Parathyroid adenoma (tissue), 2 donors: ENCODE measurements at regions not wholly inside any gene's neighbourhood (a gene's known extent, or its start where the extent isn't known, plus 50 kb on each side); places are given as distances from the start of the nearest gene placed in this dataset.

Experiments used
- H2AFZ ChIP-seq: fragments of 300-600 bp; sonication (generic); one replicate; pipeline ENCODE4 v1.7.0; 2017; ENCODE audit warnings: antibody characterized with exemption, mild to moderate bottlenecking
- H3K27ac ChIP-seq: fragments of 300-600 bp; sonication (generic); one replicate; pipeline ENCODE4 v1.7.0; 2017
- H3K27me3 ChIP-seq: fragments of 300-600 bp; sonication (generic); one replicate; pipeline ENCODE4 v1.7.0; 2017; ENCODE audit warnings: low read length; ENCODE audit not compliant: control insufficient read depth, insufficient read depth
- H3K36me3 ChIP-seq: fragments of 300-600 bp; sonication (generic); one replicate; pipeline ENCODE4 v1.7.0; 2017; ENCODE audit warnings: low read length; ENCODE audit not compliant: control insufficient read depth, insufficient read depth
- H3K4me1 ChIP-seq: fragments of 300-600 bp; sonication (generic); one replicate; pipeline ENCODE4 v1.7.0; 2017; ENCODE audit warnings: control low read depth
- H3K4me2 ChIP-seq: fragments of 300-600 bp; sonication (generic); one replicate; pipeline ENCODE4 v1.7.0; 2017; ENCODE audit warnings: low read length
- H3K4me3 ChIP-seq: fragments of 300-600 bp; sonication (generic); one replicate; pipeline ENCODE4 v1.7.0; 2017; ENCODE audit warnings: low read depth, low read length
- H3K79me2 ChIP-seq: fragments of 300-600 bp; sonication (generic); one replicate; pipeline ENCODE4 v1.7.0; 2017; ENCODE audit warnings: control low read depth
- H3K9ac ChIP-seq: fragments of 300-600 bp; sonication (generic); one replicate; pipeline ENCODE4 v1.7.0; 2017; ENCODE audit warnings: mild to moderate bottlenecking
- H3K9me3 ChIP-seq: fragments of 300-600 bp; sonication (generic); one replicate; pipeline ENCODE4 v1.7.0; 2017; ENCODE audit warnings: low read length; ENCODE audit not compliant: control insufficient read depth
- CTCF ChIP-seq: fragments of 300-600 bp; sonication (generic); IDR thresholded peaks from one replicate; pipeline ENCODE4 v1.7.0; 2017; ENCODE audit warnings: antibody characterized with exemption, mild to moderate bottlenecking
- donor health status: primary hyperparathyroidism.

GRCh38 chr2:106026271-106027190, 167.6 kb downstream of the UXS1 start:
- Histone ChIP-seq H3K36me3 (no peaks in the 10 kb centered on the region), H3K27me3 (no peaks in the 10 kb centered on the region), H3K79me2 (no peaks in the 10 kb centered on the region), H3K9me3 (no peaks in the 10 kb centered on the region), H3K9ac (no peak overlapping the region), H2AFZ (no peak overlapping the region), H3K27ac (no peak overlapping the region), H3K4me3 (no peak overlapping the region), H3K4me1 (no peaks in the 10 kb centered on the region), H3K4me2 (no peak overlapping the region)
- TF ChIP-seq CTCF = no peak

GRCh38 chr2:106025796-106026195, 168.3 kb downstream of the UXS1 start:
- no peak for TF ChIP-seq CTCF
- no peaks in the 10 kb centered on the region for H3K36me3 ChIP-seq
- H3K79me2 ChIP-seq = no peaks in the 10 kb centered on the region
- H3K27ac ChIP-seq = no peak overlapping the region
- no peaks in the 10 kb centered on the region for H3K9me3 ChIP-seq
- H3K9ac ChIP-seq = no peak overlapping the region
- H3K4me3 ChIP-seq = no peak overlapping the region
- H2AFZ ChIP-seq = no peak overlapping the region
- no peaks in the 10 kb centered on the region for H3K27me3 ChIP-seq
- no peak overlapping the region for H3K4me2 ChIP-seq
- no peaks in the 10 kb centered on the region for H3K4me1 ChIP-seq

GRCh38 chr2:106021662-106022028, 172.5 kb downstream of the UXS1 start:
- Histone ChIP-seq H3K27ac (no peak overlapping the region), H3K4me3 (no peak overlapping the region), H3K4me2 (no peak overlapping the region), H3K9ac (no peak overlapping the region), H2AFZ (no peak overlapping the region), H3K36me3 (no peaks in the 10 kb centered on the region), H3K4me1 (no peaks in the 10 kb centered on the region), H3K79me2 (no peaks in the 10 kb centered on the region), H3K27me3 (no peaks in the 10 kb centered on the region), H3K9me3 (no peaks in the 10 kb centered on the region)
- no peak for TF ChIP-seq CTCF

- Histone ChIP-seq H3K4me2 (no peak overlapping the region), H3K4me3 (no peak overlapping the region), H3K79me2 (no peaks in the 10 kb centered on the region), H3K9me3 (no peaks in the 10 kb centered on the region), H2AFZ (no peak overlapping the region), H3K4me1 (no peaks in the 10 kb centered on the region), H3K36me3 (no peaks in the 10 kb centered on the region), H3K9ac (no peak overlapping the region), H3K27me3 (no peaks in the 10 kb centered on the region), H3K27ac (no peak overlapping the region)
- TF ChIP-seq CTCF = no peak
Measured at GRCh38 chr2:106020821-106021661, 173.1 kb downstream of the UXS1 start.
